GM12873 (cell line): ENCODE measurements at regions not wholly inside any gene's neighbourhood (a gene's known extent, or its start where the extent isn't known, plus 50 kb on each side); places are given as distances from the start of the nearest gene placed in this dataset.

Source experiments
- TF ChIP-seq, protein P1 (sequence below): IDR thresholded peaks from 2 replicates; pipeline ENCODE4 v1.5.1; 2012; ENCODE audit warnings: low read depth, mild to moderate bottlenecking, moderate library complexity, low read length, control low read depth; ENCODE audit not compliant: insufficient read depth; ENCODE audit errors: missing control alignments

DNA sequence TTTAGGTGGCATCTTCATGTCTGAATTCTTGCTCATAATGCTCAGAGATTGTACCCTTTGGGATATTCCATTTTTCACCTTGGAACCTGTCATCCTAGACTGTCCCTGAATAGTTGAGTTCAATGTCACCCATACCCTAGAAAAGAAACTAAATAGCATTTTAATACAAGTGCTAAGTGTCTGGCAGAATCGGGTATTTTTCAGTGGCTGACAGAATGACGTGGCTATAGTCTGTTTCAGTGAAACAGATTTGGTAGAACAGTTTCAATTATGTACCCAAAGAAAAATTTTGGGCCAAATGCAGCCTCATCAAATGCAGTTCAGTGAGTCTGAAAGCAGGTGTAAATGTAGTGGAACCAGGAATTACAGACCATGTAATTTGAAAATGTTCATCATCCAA, 1041.2 kb downstream of the DTWD2 start:
- TF ChIP-seq, protein P1, sequence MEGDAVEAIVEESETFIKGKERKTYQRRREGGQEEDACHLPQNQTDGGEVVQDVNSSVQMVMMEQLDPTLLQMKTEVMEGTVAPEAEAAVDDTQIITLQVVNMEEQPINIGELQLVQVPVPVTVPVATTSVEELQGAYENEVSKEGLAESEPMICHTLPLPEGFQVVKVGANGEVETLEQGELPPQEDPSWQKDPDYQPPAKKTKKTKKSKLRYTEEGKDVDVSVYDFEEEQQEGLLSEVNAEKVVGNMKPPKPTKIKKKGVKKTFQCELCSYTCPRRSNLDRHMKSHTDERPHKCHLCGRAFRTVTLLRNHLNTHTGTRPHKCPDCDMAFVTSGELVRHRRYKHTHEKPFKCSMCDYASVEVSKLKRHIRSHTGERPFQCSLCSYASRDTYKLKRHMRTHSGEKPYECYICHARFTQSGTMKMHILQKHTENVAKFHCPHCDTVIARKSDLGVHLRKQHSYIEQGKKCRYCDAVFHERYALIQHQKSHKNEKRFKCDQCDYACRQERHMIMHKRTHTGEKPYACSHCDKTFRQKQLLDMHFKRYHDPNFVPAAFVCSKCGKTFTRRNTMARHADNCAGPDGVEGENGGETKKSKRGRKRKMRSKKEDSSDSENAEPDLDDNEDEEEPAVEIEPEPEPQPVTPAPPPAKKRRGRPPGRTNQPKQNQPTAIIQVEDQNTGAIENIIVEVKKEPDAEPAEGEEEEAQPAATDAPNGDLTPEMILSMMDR = no peak

DNA sequence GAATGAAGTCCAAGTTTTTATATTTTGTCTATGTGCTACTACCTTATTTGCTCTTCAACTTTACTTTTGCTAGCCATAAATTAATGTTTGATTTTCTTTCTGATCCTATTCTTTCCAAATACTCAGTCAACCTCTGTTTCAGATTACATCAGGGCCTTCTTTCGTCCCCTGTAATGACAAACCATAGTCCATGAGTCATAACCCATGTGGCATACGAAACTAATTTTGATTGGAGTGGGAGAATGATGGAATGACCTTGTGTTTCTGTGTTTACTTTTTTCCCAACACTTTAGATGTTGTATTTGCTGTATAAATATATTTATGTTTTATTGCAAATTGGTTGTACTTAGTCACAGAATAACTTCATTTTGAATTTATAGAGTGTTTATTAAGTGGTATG, 1043.1 kb downstream of the DTWD2 start:
- TF ChIP-seq, protein P1 = no peak

DNA sequence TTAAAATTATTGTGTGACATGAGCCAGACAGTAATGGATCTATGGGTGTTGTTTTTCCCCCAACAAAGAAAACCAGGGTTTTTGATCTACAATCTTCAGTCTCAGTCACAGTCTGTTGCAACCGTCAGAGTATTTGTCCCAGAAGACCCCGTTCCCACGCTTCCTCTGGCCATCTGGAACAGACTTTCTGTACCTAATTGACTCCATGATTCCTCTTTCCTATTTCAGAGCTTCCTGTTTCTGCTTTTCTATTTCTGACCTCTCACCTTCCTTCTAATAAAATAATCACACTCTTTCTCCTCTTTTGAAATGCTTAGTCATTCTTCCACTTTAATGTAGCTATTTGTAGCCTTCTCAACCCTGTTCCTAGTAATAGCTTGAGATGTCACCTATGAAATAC, 1044.8 kb downstream of the DTWD2 start:
- TF ChIP-seq, protein P1 = no peak

DNA sequence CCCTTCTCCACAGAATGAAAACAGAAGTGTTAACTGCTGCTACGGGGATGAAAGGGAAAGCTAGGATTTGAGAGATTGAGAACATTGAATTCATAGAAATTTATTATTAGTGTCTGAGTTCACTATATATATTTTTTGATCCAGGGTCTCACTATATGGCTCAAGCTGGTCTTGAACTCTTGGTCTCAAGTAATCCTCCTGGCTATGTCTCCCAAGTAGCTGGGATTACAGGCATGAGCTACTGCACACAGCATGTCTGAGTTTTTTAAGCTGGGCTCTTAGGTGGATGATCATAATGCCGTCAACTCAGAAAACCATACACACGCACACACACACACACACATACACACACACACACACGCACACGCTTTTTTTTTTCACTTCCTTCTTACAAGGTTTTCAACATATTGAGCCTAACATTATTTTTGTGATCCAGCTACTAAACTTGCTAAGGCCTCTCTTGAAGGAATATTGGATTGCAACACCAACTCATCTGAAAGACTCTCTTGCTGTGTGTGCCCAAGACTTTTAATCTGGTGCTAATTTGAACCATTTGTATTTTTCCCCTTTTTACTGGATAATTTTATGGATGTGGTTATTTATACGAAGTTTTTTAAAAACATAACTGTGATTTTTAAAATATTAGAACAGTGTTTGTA, 1045.4 kb downstream of the DTWD2 start:
- TF ChIP-seq, protein P1 = no peak

DNA sequence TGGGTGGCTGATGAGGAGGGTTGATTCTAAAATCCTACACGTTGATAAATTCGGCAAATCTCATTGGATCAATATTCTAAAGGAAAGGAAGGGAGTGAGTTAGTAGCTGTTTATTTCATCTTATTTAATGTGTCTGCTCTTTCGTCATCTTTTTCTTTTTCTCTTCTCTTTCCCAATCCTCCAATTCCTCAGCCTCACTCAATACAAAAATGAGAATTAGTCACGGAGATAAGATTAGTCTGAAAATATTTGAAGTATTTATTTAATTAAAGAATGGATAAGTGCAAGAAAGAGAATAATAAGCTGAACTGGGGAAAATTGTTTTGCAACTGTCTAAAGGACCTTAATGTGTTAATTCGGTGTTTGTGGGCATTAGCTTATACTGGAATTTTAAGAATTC, 1095.1 kb downstream of the DTWD2 start:
- TF ChIP-seq, protein P1 = no peak

GRCh38 chr5:117892360-117892759, 1096.0 kb downstream of the DTWD2 start:
- TF ChIP-seq, protein P1 = no peak

- TF ChIP-seq, protein P1 = no peak
Observed at GRCh38 chr5:117889596-117889995, 1098.8 kb downstream of the DTWD2 start.
